Heart right ventricle (tissue), 16 donors: ENCODE measurements at regions not wholly inside any gene's neighbourhood (a gene's known extent, or its start where the extent isn't known, plus 50 kb on each side); places are given as distances from the start of the nearest gene placed in this dataset.
A peak's percentile ranks its signal among the peaks of the same experiment; 100 is the strongest.

Experiments
- ATAC-seq, 8 donors: fragments of 200-7000 bp; cut with Tn5 transposase; one replicate each; pipeline ENCODE4 v1.9.1; 2020; ENCODE audit warnings: mild to moderate bottlenecking in 8 of 8, moderate library complexity in 8 of 8, moderate number of reproducible peaks in 1 of 8
- DNase-seq, 2 donors: peaks; one replicate each; pipeline ENCODE4 v3.0.0-alpha.2; 2020
- H3K27ac ChIP-seq, 10 donors: fragments of 200-600 bp; sonication (generic) in 2 of 10; one replicate each; pipeline versions ENCODE4 v1.5.0 to v1.8.0; 2020 to 2022; ENCODE audit warnings: mild to moderate bottlenecking in 3 of 10
- H3K27me3 ChIP-seq, 7 donors: fragments of 200-600 bp; one replicate each; pipeline ENCODE4 v1.8.0; 2021 to 2022; ENCODE audit warnings: mild to moderate bottlenecking in 2 of 7
- H3K36me3 ChIP-seq, 9 donors: fragments of 200-600 bp; sonication (generic) in 1 of 9; one replicate each; pipeline versions ENCODE4 v1.5.0 to v1.8.0; 2020 to 2022; ENCODE audit warnings: mild to moderate bottlenecking in 2 of 9
- H3K4me1 ChIP-seq, 9 donors: fragments of 200-600 bp; sonication (generic) in 1 of 9; one replicate each; pipeline versions ENCODE4 v1.5.0 to v1.8.0; 2020 to 2022; ENCODE audit warnings: mild to moderate bottlenecking in 4 of 9
- H3K4me3 ChIP-seq, 10 donors: fragments of 200-600 bp; sonication (generic) in 2 of 10; one replicate each; pipeline versions ENCODE4 v1.5.0 to v1.8.0; 2020 to 2022; ENCODE audit warnings: mild to moderate bottlenecking in 7 of 10, moderate library complexity in 2 of 10
- H3K9me3 ChIP-seq, 11 donors: fragments of 200-600 bp in 10 of 11; sonication (generic) in 2 of 11; one replicate each; pipeline versions ENCODE4 v1.5.0 to v1.8.0; 2013 to 2022; ENCODE audit warnings: mild to moderate bottlenecking in 2 of 11, control low read depth in 1 of 11, moderate library complexity in 1 of 11
- WGBS, 2 donors: extraction: QIAGEN DNeasy Blood & Tissue Kit; methylation state at CpG; one replicate each; pipeline ENCODE4 v1.1.7; 2013; ENCODE audit warnings: inconsistent platforms in 1 of 2; 5-methylcytosine and 5-hydroxymethylcytosine counted together
- intact Hi-C, 10 donors: fragments of 100-400 bp; cut with DNase I; formaldehyde crosslinking; loops; one replicate each; pipeline versions ENCODE4 v1.11.1 to v1.14.2; 2022
- TF ChIP-seq, protein P1 (sequence below), 9 donors: fragments of 200-600 bp; sonication (generic) in 2 of 9; IDR thresholded peaks; one replicate each; pipeline versions ENCODE4 v1.5.0 to v1.8.0; 2021 to 2022; ENCODE audit warnings: antibody characterized with exemption in 9 of 9, mild to moderate bottlenecking in 5 of 9, moderate library complexity in 1 of 9
- donor health status: Arrhythmogenic right ventricular cardiomyopathy.
- donor health status: ischemic (EF 13 %, LVEDD 7.1; RV severe dilation, severe dysfunction).
- donor health status: healthy with polysubstance abuse.
- donor health status: DM: no; HTN: yes; CAD: no.
- donor health status: DM: no; HTN: no; CAD: no.
- donor health status: ischemic (EF 25% LVEDD 6.9; RV normal size, moderate dysfunction).
- donor health status: ischemic (EF 25% LVEDD 5.7; RV mildly dilated, moderate dysfunction).
- donor health status: healthy.
- donor health status: DM: yes; HTN: yes; CAD: no.
- donor health status: Ischemic cardiomyopathy.
- donor health status: ischemic (EF 35%, LVEDD 5.7; RV mildly dilated, moderate dysfunction).
- donor health status: nonischemic (EF 11% LVEDD 7.7; RV severe dilation, severe dysfunction).
- donor health status: DM: yes; HTN: yes; CAD: no.
- donor health status: PGD.
- donor health status: ischemic (EF 29% LVEDD 5.4; RV normal size, mild dysfunction).
- donor health status: nonischemic (EF 23%, LVEDD 6.1; RV moderate dilation, normal function).

GRCh38 chr5:135231289-135231688 lies 167.7 kb downstream of the MACROH2A1 start:
- Histone ChIP-seq H3K4me3 (no peak overlapping the region), H3K27ac (no peak overlapping the region), H3K36me3 (no peaks in the 10 kb centered on the region), H3K27me3 (no peaks in the 10 kb centered on the region), H3K9me3 (no peaks in the 10 kb centered on the region), H3K4me1 (peaks cover 0 to 23% (median 9%) of the 10 kb centered on the region in 9 donors)
- TF ChIP-seq, protein P1, sequence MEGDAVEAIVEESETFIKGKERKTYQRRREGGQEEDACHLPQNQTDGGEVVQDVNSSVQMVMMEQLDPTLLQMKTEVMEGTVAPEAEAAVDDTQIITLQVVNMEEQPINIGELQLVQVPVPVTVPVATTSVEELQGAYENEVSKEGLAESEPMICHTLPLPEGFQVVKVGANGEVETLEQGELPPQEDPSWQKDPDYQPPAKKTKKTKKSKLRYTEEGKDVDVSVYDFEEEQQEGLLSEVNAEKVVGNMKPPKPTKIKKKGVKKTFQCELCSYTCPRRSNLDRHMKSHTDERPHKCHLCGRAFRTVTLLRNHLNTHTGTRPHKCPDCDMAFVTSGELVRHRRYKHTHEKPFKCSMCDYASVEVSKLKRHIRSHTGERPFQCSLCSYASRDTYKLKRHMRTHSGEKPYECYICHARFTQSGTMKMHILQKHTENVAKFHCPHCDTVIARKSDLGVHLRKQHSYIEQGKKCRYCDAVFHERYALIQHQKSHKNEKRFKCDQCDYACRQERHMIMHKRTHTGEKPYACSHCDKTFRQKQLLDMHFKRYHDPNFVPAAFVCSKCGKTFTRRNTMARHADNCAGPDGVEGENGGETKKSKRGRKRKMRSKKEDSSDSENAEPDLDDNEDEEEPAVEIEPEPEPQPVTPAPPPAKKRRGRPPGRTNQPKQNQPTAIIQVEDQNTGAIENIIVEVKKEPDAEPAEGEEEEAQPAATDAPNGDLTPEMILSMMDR (IDR thresholded peaks at IDR 0.05): no peak
- DNase-seq (no peak), ATAC-seq (no peak)
- WGBS, 2 donors: 91 to 100% methylated on average over 2 of the region's 2 CpGs
- intact Hi-C loops: no loop called here

DNA sequence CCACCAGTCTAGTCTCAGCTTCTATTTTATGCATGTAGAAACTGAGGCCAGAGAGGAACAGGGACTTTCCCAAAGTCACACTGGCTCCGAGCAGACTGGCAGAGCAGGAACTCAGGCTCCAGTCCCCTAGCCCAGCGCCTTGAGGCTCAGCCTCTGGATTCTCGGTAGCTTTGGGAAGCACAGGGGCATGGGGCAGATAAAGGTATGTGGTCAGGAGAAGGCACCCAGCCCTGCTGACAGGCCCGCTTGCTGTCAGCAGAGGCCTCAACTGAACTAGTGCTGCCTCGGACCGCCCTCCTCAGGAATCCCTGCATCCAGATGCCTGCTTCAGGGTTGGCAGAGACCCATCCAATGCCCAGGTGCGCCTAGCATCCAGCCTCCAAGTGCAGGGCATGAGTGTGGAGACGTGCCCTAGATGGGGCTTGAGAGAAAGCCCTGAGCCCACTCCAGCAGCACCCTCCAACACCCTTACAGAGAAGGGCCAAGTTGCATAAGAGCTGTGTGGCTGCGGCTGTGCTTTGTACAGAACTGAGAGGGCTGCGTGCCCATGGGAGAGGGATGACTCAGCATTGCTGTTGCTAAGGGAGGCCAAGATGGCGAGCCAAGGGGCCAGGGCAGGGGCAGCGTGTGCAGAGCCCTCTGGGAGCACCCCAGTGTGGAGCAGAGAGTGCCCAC lies 168.6 kb downstream of the MACROH2A1 start:
- H3K9me3 ChIP-seq: no peaks in the 10 kb centered on the region
- no peaks in the 10 kb centered on the region for H3K27me3 ChIP-seq
- TF ChIP-seq, protein P1 (IDR thresholded peaks at IDR 0.05): no peak
- DNase-seq (peak in 1 of 2 donors; percentile 57), ATAC-seq (peak; percentile 34 to 84 (median 68))
- H3K27ac ChIP-seq: peak overlapping the region in 1 of 10 donors; percentile 22
- intact Hi-C loops: no loop called here
- H3K4me3 ChIP-seq: no peak overlapping the region
- no peaks in the 10 kb centered on the region for H3K36me3 ChIP-seq
- WGBS, 2 donors: 76 to 81% methylated on average over 12 of the region's 12 CpGs
- peaks cover 0 to 29% (median 9%) of the 10 kb centered on the region in 9 donors for H3K4me1 ChIP-seq

DNA sequence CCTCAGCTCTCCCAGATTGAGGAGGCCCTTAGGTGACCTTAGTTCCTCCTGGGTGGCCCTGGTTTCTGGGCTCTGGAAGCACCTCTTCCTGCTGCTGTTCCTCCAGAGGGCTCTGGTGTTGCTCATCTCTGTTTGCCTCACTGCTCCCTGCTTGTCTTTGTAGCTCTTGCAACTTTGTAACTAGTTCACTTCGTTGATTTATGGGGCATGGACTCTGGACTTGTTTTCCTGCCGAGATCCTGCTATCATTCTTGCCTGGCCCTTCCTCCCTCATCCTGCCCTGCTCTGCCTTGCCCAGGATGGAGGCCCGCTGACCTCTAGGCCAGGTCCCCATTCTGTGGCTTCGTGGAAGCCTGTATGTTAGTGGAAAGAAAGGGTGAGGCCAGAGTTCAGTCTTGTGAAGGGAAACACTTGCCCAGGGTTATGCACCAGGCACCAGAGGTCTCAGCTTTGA lies 169.3 kb downstream of the MACROH2A1 start:
- Histone ChIP-seq H3K36me3 (no peaks in the 10 kb centered on the region), H3K27me3 (no peaks in the 10 kb centered on the region), H3K9me3 (no peaks in the 10 kb centered on the region), H3K4me3 (no peak overlapping the region), H3K4me1 (peaks cover 0 to 29% (median 9%) of the 10 kb centered on the region in 9 donors), H3K27ac (no peak overlapping the region)
- no peak for DNase-seq
- no peak for ATAC-seq
- intact Hi-C loops: no loop called here
- TF ChIP-seq, protein P1 (IDR thresholded peaks at IDR 0.05): no peak
- WGBS, 2 donors: 80 to 89% methylated on average over 4 of the region's 4 CpGs

DNA sequence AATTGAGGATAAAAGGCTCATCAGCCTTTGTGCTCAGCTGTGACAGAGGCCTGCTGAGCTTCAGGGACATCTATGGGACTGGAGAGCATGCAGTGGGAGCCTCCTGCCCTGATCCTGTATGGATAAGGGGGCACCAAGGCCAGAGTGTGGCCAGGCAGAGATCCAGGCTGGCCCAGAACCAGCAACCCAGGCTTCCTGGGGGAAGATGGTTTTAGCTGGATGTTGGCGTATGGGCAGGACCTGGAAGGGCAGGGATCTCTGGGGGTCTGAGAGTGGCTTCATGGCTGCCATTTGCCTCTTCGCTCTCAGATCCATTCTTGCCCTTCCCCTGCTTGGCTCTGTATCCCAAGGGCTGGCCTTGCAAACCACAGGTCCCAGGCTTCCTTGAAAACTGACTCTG lies 169.9 kb downstream of the MACROH2A1 start:
- Histone ChIP-seq H3K36me3 (no peaks in the 10 kb centered on the region), H3K27me3 (no peaks in the 10 kb centered on the region), H3K4me3 (no peak overlapping the region), H3K9me3 (no peaks in the 10 kb centered on the region), H3K4me1 (peaks cover 0 to 35% (median 9%) of the 10 kb centered on the region in 9 donors), H3K27ac (no peak overlapping the region)
- ATAC-seq (no peak), DNase-seq (no peak)
- TF ChIP-seq, protein P1 (IDR thresholded peaks at IDR 0.05): no peak
- WGBS, 2 donors: 97 to 98% methylated on average over 2 of the region's 2 CpGs
- intact Hi-C loops: no loop called here
